B cell (primary cell): ENCODE measurements at regions not wholly inside any gene's neighbourhood (a gene's known extent, or its start where the extent isn't known, plus 50 kb on each side); places are given as distances from the start of the nearest gene placed in this dataset.

Experiments used
- CTCF ChIP-seq: fragments of 200-600 bp; IDR thresholded peaks from one replicate; pipeline ENCODE4 v1.8.0; 2022; ENCODE audit warnings: antibody characterized with exemption, mild to moderate bottlenecking
- EZH2 ChIP-seq: IDR thresholded peaks from 2 replicates; pipeline ENCODE4 v1.6.1; 2012; ENCODE audit warnings: borderline replicate concordance, low read depth, mild to moderate bottlenecking, moderate library complexity, low read length; ENCODE audit not compliant: insufficient read depth, poor library complexity, severe bottlenecking

- no peak for TF ChIP-seq CTCF
- TF ChIP-seq EZH2, result no peak
These were observed 665.6 kb upstream of the EEF2KMT start for GRCh38 chr16:5763176-5763575.
